Vagina (tissue), 2 donors: ENCODE measurements at regions not wholly inside any gene's neighbourhood (a gene's known extent, or its start where the extent isn't known, plus 50 kb on each side); places are given as distances from the start of the nearest gene placed in this dataset.

Experiments used
- CTCF ChIP-seq, 3 experiments: fragments of 450-650 bp in 2 of 3; fragments of 200-600 bp in 1 of 3; sonication (generic) in 1 of 3; IDR thresholded peaks; one replicate each; pipeline ENCODE4 v1.5.1; 2017 to 2019; ENCODE audit warnings: antibody characterized with exemption in 3 of 3, mild to moderate bottlenecking in 2 of 3, moderate library complexity in 2 of 3
- POLR2A ChIP-seq, 2 donors: fragments of 450-650 bp; IDR thresholded peaks; one replicate each; pipeline ENCODE4 v1.6.1; 2017; ENCODE audit warnings: antibody characterized with exemption in 2 of 2, mild to moderate bottlenecking in 2 of 2, moderate library complexity in 2 of 2

GRCh38 chr13:99721606-99722337 lies 220.5 kb downstream of the TM9SF2 start:
- TF ChIP-seq CTCF (IDR thresholded peaks at IDR 0.05) (no peak), POLR2A (IDR thresholded peaks at IDR 0.05) (no peak)
